Rectal smooth muscle tissue (tissue), 1 donor: ENCODE measurements at regions not wholly inside any gene's neighbourhood (a gene's known extent, or its start where the extent isn't known, plus 50 kb on each side); places are given as distances from the start of the nearest gene placed in this dataset.

ENCODE experiments used
- H3K27ac ChIP-seq: one replicate; pipeline ENCODE4 v1.7.0; 2013; ENCODE audit warnings: low read depth, low read length, inconsistent platforms
- H3K27me3 ChIP-seq: one replicate; pipeline ENCODE4 v1.7.0; 2013; ENCODE audit warnings: low read length; ENCODE audit not compliant: control insufficient read depth, insufficient read depth
- H3K36me3 ChIP-seq: one replicate; pipeline ENCODE4 v1.7.0; 2013; ENCODE audit warnings: low read length; ENCODE audit not compliant: control insufficient read depth, insufficient read depth
- H3K4me1 ChIP-seq: one replicate; pipeline ENCODE4 v1.7.0; 2013; ENCODE audit warnings: low read length; ENCODE audit not compliant: control insufficient read depth, insufficient read depth
- H3K4me3 ChIP-seq: one replicate; pipeline ENCODE4 v1.7.0; 2013; ENCODE audit warnings: low read length
- H3K9ac ChIP-seq: one replicate; pipeline ENCODE4 v1.7.0; 2013; ENCODE audit warnings: low read length

DNA sequence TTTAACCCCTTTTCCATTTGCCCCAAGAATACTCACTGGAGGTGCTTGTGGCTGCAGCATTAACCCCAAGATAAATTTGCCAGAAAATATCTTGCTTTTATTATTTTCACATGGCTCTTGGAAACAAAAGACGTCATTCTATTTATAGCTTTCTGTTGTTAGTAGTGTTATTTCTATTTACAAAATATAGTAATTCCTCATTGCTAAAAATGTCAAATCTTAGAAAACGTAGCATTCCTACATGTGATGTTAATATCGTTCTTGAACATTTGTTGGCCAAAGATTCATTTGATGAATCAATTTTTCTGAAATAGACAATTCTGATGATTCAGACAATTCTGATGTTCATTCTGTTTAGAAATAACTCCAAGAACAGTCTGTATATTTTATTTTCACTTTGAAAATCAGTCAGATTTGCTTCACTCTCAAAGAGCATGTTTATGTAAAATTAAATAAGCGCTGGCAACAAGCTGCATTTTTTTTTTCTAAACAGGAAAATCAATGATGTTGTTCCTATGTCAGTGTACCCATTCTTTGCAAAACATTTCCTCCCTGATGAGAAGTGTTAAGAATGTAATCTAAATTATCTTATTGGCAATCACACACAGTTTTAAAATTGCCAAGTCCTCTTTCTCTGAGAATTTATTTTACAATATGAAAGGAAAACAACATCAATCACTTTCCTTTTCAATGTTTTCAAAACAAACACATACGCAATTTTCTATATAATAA is 334.0 kb downstream of the KCTD12 start:
- H3K27me3 ChIP-seq: no peaks in the 10 kb centered on the region
- H3K36me3 ChIP-seq: no peaks in the 10 kb centered on the region
- H3K27ac ChIP-seq: no peak overlapping the region

DNA sequence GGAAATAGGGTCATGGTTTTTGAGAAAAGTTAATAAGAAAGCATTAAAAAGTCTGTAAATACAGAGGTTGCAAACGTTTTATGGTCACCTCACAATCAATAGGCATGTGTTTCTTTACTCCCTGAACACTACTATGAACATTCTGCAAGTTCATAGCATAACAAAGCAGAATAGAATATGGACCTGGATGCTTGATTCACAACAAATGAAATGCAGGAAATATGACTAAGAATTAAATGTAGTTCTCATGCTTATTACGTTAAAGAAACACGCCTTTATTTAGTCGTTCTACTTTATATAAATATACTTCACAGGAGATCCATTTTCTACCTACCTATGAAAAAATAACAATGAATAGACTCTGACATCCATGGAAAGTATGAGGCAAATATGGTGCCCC is 344.0 kb downstream of the KCTD12 start:
- Histone ChIP-seq H3K27ac (no peak overlapping the region), H3K4me3 (no peak overlapping the region), H3K4me1 (no peaks in the 10 kb centered on the region), H3K36me3 (no peaks in the 10 kb centered on the region), H3K27me3 (no peaks in the 10 kb centered on the region), H3K9ac (no peak overlapping the region)

More for the DNA sequence above, 334.0 kb downstream of the KCTD12 start:
- no peaks in the 10 kb centered on the region for H3K4me1 ChIP-seq
- no peak overlapping the region for H3K9ac ChIP-seq
- H3K4me3 ChIP-seq: no peak overlapping the region

DNA sequence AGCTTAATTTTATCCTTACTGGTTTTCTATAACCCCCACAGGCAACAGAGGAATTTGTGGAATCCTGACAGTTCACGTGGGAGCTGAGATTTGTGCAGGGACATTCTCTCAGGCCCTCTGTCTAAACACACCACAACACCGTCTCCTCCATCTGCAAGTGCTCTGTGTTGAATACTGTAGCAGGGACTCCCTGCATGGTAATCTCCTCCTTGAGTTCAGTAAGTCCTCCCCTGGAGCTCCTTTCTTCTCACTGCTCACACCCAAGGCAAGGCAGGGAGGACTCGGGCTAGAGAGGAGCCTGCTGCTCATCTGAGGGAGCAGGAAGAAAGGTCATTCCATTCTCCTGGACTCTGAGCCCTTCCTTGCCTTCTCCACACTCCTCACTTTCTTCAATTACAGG is 348.2 kb downstream of the KCTD12 start:
- Histone ChIP-seq H3K9ac (no peak overlapping the region), H3K4me3 (no peak overlapping the region), H3K27me3 (no peaks in the 10 kb centered on the region), H3K36me3 (no peaks in the 10 kb centered on the region), H3K4me1 (no peaks in the 10 kb centered on the region), H3K27ac (no peak overlapping the region)

DNA sequence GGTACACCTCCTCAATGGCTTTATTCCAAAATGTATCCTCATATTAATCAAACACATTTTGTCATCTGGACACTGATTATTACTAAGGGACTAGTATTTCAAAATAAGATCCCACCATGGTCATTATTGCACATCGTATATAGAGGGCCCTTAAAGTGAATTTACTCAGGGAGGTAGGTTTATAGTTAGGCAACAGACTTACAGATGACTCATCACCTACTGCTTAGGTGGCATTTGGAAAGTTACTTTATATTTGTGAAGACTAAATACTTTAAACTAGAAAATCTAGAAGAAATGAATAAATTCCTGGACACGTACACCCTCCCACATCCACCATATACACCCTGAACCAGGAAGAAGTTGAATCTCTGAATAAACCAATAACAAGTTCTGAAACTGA is 353.0 kb downstream of the KCTD12 start:
- no peak overlapping the region for H3K9ac ChIP-seq
- no peak overlapping the region for H3K4me3 ChIP-seq
- no peaks in the 10 kb centered on the region for H3K27me3 ChIP-seq
- H3K36me3 ChIP-seq: no peaks in the 10 kb centered on the region
- H3K27ac ChIP-seq: no peak overlapping the region
- no peaks in the 10 kb centered on the region for H3K4me1 ChIP-seq

DNA sequence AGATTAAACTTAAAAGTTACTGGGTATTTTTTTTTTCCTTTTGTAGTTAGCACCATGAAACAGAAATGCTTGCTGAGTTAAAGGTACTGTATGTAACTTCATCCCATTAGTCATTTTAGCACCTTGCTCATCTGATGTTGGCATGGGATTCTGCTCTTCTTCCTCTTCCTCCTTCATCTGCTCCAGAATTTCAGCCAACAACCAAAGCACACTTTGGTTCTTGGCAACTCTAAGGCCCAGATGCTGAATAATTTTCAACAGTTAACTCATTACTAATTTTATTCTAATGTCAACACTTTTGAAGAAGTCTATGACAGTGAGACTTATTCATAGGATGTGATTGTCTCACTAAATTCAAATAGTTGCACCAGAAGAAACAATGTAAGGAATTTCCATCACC is 359.2 kb downstream of the KCTD12 start:
- Histone ChIP-seq H3K27me3 (no peaks in the 10 kb centered on the region), H3K9ac (no peak overlapping the region), H3K27ac (no peak overlapping the region), H3K4me1 (no peaks in the 10 kb centered on the region), H3K36me3 (no peaks in the 10 kb centered on the region), H3K4me3 (no peak overlapping the region)

DNA sequence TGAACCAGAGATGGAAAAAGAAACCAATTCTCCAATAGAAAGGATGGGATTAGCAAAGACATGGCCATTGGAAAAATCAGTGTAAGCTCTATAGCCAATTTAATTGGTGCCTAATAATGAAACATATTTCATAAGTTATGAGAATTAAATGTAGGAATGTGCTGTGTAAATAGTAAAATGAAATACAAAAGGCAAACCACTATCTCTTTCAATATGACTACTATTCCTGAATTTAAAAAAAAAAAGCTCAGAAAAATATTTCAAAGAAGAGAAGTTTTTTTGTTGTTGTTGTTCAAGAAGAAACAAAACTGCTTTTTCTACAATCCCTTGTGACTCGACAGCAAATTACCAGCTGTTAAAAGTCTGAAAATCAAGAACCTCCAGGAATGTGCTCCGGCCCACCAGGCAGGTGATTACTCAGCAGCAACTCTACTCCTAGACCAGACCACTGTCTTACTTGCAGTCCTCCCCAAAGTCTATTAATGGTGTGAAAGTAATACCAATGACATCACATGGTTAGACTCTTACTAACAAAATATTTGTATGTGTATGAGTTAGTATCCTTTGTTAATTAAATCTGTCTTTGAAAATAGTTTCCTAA is 362.4 kb downstream of the KCTD12 start:
- Histone ChIP-seq H3K4me1 (no peaks in the 10 kb centered on the region), H3K36me3 (no peaks in the 10 kb centered on the region), H3K9ac (no peak overlapping the region), H3K27ac (no peak overlapping the region), H3K4me3 (no peak overlapping the region), H3K27me3 (no peaks in the 10 kb centered on the region)

DNA sequence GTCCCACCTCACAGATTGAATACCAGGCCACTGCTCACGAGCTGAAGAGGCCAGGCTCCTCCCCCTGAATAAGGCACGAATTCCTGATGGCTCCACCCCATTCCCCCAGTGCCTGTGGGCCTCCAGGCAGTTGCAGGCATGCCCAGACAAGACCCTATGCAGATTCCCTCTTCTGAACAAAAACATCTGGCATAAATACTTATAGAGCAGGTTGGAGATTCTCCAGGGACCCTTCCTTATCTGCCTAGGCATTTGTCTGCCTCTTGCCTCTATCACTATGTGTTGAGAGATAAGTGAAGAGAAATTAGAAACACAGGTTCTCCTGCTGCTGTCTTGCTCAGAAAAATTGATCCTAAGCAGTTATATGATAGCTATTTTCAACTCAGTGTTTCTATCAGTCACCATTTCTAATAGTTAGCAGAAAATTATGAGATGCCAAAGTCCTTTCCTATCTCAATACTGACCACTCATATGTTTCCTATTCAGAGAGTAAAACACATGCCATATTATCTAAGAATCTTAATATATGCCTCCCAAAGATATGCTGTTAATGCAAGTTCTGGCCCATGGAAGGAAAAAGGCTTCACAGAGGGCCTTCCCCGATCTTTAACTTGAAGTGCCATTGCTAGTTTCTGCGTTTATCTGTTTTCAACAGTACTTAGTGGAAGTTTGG is 364.0 kb downstream of the KCTD12 start:
- H3K36me3 ChIP-seq: no peaks in the 10 kb centered on the region
- H3K9ac ChIP-seq: no peak overlapping the region

DNA sequence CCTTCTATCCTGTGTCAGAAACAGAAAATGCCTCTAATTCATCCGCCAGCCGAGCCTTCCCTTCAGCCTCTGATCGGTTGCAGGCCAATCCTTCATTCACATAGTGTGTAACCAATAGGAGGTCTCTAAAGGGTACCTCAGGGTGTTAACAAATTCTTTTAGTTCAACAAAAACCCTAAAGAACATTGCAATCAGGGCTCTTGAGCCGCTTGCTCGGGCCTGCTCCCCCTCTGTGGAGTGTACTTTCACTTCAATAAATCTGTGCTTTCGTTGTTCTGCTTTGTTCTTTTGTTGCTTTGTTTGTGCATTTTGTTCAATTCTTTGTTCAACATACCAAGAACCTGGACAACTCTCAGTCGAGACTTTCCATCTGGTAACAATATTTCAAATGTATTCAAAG is 366.5 kb downstream of the KCTD12 start:
- no peak overlapping the region for H3K9ac ChIP-seq
- H3K4me1 ChIP-seq: no peaks in the 10 kb centered on the region
- H3K36me3 ChIP-seq: no peaks in the 10 kb centered on the region
- H3K27me3 ChIP-seq: no peaks in the 10 kb centered on the region
- H3K4me3 ChIP-seq: no peak overlapping the region
- H3K27ac ChIP-seq: no peak overlapping the region

More for the DNA sequence above, 364.0 kb downstream of the KCTD12 start:
- no peaks in the 10 kb centered on the region for H3K4me1 ChIP-seq
- H3K27ac ChIP-seq: no peak overlapping the region
- no peaks in the 10 kb centered on the region for H3K27me3 ChIP-seq
- no peak overlapping the region for H3K4me3 ChIP-seq

DNA sequence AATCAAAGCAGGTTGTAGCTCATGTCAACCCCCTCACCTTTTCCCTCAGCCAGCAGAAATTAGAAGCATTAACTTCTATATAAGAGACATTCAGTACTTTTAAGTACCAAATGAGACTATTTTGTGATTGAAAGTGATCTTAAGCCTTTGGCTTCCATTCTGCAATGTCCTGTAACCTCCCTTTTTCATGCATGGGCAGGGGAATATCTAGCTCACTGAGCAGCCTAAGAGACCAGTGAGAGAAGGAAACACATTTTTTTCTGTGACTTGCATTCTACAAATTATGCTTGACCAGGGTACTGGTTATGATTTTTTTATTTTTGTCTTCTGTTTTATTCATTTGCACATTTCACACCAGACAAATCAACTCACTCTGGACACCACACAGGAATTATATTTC is 369.6 kb downstream of the KCTD12 start:
- Histone ChIP-seq H3K27me3 (no peaks in the 10 kb centered on the region), H3K9ac (no peak overlapping the region), H3K4me3 (no peak overlapping the region), H3K4me1 (no peaks in the 10 kb centered on the region), H3K27ac (no peak overlapping the region), H3K36me3 (no peaks in the 10 kb centered on the region)

DNA sequence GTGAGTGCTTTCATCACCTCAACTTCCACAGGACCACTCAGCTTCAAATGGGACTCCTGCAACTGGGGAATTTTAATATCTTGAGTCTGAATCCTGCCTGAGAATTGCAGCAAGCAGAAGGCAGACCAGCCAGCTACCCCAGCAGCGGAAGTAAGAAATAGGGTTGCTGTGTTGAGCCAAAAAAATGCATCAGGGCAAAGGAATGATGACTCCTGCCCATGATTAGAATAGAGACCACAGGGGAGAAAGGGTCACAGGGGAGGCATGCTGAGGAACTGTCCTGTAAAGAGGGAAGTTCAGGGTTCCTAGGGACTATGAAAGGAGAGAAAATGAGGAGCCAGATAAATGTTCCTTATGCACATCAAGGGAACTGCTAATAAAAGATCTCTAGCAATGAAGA is 370.2 kb downstream of the KCTD12 start:
- Histone ChIP-seq H3K4me3 (no peak overlapping the region), H3K27me3 (no peaks in the 10 kb centered on the region), H3K36me3 (no peaks in the 10 kb centered on the region), H3K4me1 (no peaks in the 10 kb centered on the region), H3K9ac (no peak overlapping the region), H3K27ac (no peak overlapping the region)

DNA sequence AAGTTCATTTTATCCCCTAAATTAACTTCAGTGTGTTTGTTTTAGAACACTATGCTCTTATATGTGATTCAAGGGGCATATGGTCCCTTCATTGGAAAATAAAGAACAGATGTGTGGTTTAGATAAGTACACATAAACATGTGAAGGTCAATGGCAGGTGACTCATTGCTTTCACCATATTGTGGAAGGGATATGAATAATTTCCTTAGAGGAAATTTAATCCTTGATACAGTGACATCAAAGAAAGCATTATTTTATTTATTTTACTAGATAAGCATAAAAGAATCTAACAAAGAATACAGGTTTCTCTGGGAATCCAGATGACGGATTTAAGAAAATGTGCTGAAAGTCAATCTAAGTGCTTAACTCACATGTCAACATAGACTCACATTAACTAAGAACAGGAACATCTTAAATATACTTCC is 373.5 kb downstream of the KCTD12 start:
- Histone ChIP-seq H3K27ac (no peak overlapping the region), H3K4me1 (no peaks in the 10 kb centered on the region), H3K9ac (no peak overlapping the region), H3K4me3 (no peak overlapping the region), H3K27me3 (no peaks in the 10 kb centered on the region), H3K36me3 (no peaks in the 10 kb centered on the region)

DNA sequence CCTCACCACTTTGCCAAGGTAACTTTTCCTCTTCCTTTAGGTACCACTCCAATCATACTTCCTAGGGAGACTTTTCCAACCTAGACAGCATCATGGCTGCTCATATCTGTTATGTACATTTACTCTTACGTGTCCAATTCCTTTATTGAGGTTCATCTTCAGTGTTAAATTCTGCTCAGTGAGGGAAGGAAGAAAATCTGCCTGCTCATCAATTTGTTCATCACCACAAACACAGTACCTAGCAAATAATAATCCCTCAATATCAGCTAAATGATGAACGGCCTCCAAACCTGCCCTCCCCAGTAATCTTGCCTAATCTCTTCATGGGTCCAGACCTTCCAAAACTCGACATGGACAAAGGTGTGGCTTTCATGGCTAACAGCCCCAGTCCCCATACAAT is 380.8 kb downstream of the KCTD12 start:
- no peak overlapping the region for H3K9ac ChIP-seq
- no peak overlapping the region for H3K4me3 ChIP-seq
- H3K4me1 ChIP-seq: no peaks in the 10 kb centered on the region
- no peak overlapping the region for H3K27ac ChIP-seq
- H3K36me3 ChIP-seq: no peaks in the 10 kb centered on the region
- H3K27me3 ChIP-seq: no peaks in the 10 kb centered on the region

DNA sequence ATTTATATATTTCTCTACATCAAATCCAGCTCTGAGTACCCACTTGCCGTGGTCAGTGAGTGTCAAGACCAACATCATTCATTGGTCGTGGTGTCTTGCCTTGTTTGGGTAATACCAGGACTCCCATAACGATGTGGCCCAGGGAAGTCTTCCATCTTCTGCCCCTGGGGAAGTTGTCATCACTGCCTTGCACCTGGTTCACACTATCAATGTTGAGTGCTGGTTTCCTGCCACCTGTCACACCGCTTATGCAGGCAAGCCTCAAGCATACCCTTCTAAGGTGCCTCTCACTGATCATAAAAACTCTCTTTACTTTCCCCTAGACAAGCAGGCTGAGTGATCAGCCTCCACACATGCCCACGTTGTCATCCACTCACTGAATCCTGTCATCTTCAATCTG is 382.4 kb downstream of the KCTD12 start:
- no peak overlapping the region for H3K27ac ChIP-seq
- no peak overlapping the region for H3K9ac ChIP-seq
- H3K36me3 ChIP-seq: no peaks in the 10 kb centered on the region

More for the DNA sequence above, 382.4 kb downstream of the KCTD12 start:
- H3K4me3 ChIP-seq: no peak overlapping the region
- no peaks in the 10 kb centered on the region for H3K4me1 ChIP-seq
- H3K27me3 ChIP-seq: no peaks in the 10 kb centered on the region
